Hepatocyte (in vitro differentiated cells): ENCODE measurements at regions not wholly inside any gene's neighbourhood (a gene's known extent, or its start where the extent isn't known, plus 50 kb on each side); places are given as distances from the start of the nearest gene placed in this dataset.

Source experiments
- DNase-seq: peaks from one replicate; pipeline ENCODE4 v3.0.0-alpha.2; 2016; ENCODE audit warnings: low spot score
- H2AFZ ChIP-seq: fragments of 200-600 bp; sonication (generic); 2 replicates; pipeline ENCODE4 v1.6.0; 2016; ENCODE audit warnings: antibody characterized with exemption, mild to moderate bottlenecking
- H3K27ac ChIP-seq: fragments of 200-600 bp; sonication (generic); 2 replicates; pipeline ENCODE4 v1.5.1; 2016; ENCODE audit warnings: mild to moderate bottlenecking
- H3K27me3 ChIP-seq: fragments of 200-600 bp; sonication (generic); 2 replicates; pipeline ENCODE4 v1.6.1; 2016
- H3K36me3 ChIP-seq: fragments of 200-600 bp; sonication (generic); replicated peaks from 2 replicates; pipeline ENCODE4 v1.5.1; 2016; ENCODE audit warnings: low read depth; ENCODE audit not compliant: insufficient read depth
- H3K4me1 ChIP-seq: fragments of 200-600 bp; sonication (generic); 2 replicates; pipeline ENCODE4 v1.5.1; 2016; ENCODE audit warnings: mild to moderate bottlenecking, moderate library complexity; ENCODE audit not compliant: insufficient read depth
- H3K4me2 ChIP-seq: fragments of 200-600 bp; sonication (generic); 2 replicates; pipeline ENCODE4 v1.6.0; 2016
- H3K4me3 ChIP-seq: fragments of 200-600 bp; sonication (generic); 2 replicates; pipeline ENCODE4 v1.5.1; 2016; ENCODE audit warnings: mild to moderate bottlenecking
- H3K79me2 ChIP-seq: fragments of 200-600 bp; sonication (generic); 2 replicates; pipeline ENCODE4 v1.6.0; 2017; ENCODE audit warnings: mild to moderate bottlenecking
- H3K9me2 ChIP-seq: fragments of 200-600 bp; sonication (generic); replicated peaks from 2 replicates; pipeline ENCODE4 v1.6.0; 2017; ENCODE audit warnings: mild to moderate bottlenecking; ENCODE audit not compliant: insufficient read depth
- H3K9me3 ChIP-seq: fragments of 200-600 bp; sonication (generic); 2 replicates; pipeline ENCODE4 v1.5.1; 2016; ENCODE audit warnings: low read depth, mild to moderate bottlenecking
- H4K20me1 ChIP-seq: fragments of 200-600 bp; sonication (generic); 2 replicates; pipeline ENCODE4 v1.6.0; 2016; ENCODE audit warnings: mild to moderate bottlenecking; ENCODE audit not compliant: insufficient read depth, poor library complexity, severe bottlenecking
- EZH2 ChIP-seq: fragments of 200-600 bp; sonication (generic); IDR thresholded peaks from 2 replicates; pipeline ENCODE4 v1.6.1; 2016; ENCODE audit warnings: antibody characterized with exemption, mild to moderate bottlenecking, borderline replicate concordance
- EZH2phosphoT487 ChIP-seq: fragments of 200-600 bp; sonication (generic); IDR thresholded peaks from one replicate; pipeline ENCODE4 v1.6.1; 2018; ENCODE audit warnings: antibody characterized with exemption, mild to moderate bottlenecking, low read depth, moderate library complexity; ENCODE audit not compliant: unreplicated experiment, severe bottlenecking
- WGBS: methylation state at CpG from one replicate; pipeline ENCODE4 v1.1.6; 2016; ENCODE audit warnings: low lambda C conversion rate; ENCODE audit errors: missing lambda C conversion rate; 5-methylcytosine and 5-hydroxymethylcytosine counted together
- TF ChIP-seq, protein P1 (sequence below): fragments of 200-600 bp; sonication (generic); IDR thresholded peaks from 2 replicates; pipeline ENCODE4 v1.5.1; 2016; ENCODE audit warnings: antibody characterized with exemption, mild to moderate bottlenecking; ENCODE audit not compliant: poor library complexity

DNA sequence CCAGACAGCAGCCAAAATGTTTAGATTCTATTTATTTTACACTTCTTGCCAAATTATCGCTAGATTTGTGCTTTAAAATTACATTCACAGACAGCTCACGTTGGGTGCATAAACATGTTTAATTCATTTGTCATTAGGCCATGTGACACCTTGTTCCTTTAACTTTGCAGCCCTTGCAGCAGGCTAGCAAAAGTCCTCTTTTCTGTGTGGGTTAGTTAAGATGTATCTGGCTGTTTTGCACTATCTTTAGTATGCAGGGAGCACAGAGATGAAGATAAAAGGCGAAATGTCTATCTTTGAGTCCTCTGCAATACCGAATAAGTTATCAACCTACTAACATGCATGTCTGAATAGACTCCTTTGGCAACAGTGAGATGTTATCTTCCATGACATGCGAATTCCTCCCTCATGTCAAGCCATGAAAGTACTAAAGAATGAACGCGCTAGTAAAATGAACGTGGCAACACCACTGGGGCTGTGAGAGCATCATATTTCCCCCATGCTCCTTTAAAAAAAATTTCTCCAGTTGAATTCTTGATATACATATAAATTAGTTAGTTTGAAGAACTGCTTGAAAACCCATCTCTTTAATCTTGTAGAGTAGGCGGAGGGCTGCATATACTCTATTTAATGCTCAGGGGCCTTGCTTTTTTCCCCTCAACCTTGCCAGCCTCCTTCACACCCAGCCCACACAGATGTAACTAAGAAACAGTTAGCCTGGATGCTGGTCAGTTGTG is 620.4 kb upstream of the NR2F2 start:
- no peak overlapping the region for H2AFZ ChIP-seq
- no peaks in the 10 kb centered on the region for H3K9me2 ChIP-seq
- H3K4me2 ChIP-seq, result no peak overlapping the region
- TF ChIP-seq, protein P1, sequence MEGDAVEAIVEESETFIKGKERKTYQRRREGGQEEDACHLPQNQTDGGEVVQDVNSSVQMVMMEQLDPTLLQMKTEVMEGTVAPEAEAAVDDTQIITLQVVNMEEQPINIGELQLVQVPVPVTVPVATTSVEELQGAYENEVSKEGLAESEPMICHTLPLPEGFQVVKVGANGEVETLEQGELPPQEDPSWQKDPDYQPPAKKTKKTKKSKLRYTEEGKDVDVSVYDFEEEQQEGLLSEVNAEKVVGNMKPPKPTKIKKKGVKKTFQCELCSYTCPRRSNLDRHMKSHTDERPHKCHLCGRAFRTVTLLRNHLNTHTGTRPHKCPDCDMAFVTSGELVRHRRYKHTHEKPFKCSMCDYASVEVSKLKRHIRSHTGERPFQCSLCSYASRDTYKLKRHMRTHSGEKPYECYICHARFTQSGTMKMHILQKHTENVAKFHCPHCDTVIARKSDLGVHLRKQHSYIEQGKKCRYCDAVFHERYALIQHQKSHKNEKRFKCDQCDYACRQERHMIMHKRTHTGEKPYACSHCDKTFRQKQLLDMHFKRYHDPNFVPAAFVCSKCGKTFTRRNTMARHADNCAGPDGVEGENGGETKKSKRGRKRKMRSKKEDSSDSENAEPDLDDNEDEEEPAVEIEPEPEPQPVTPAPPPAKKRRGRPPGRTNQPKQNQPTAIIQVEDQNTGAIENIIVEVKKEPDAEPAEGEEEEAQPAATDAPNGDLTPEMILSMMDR, result no peak
- TF ChIP-seq EZH2, result no peak
- 85% methylated on average over 9 of the region's 9 CpGs for WGBS
- H3K27ac ChIP-seq, result no peak overlapping the region
- no peaks in the 10 kb centered on the region for H3K4me1 ChIP-seq
- no peaks in the 10 kb centered on the region for H3K79me2 ChIP-seq
- H4K20me1 ChIP-seq, result no peaks in the 10 kb centered on the region
- H3K9me3 ChIP-seq, result no peaks in the 10 kb centered on the region
- H3K36me3 ChIP-seq, result no peaks in the 10 kb centered on the region
- no peak for DNase-seq
- H3K27me3 ChIP-seq, result no peaks in the 10 kb centered on the region
- H3K4me3 ChIP-seq, result no peak overlapping the region

DNA sequence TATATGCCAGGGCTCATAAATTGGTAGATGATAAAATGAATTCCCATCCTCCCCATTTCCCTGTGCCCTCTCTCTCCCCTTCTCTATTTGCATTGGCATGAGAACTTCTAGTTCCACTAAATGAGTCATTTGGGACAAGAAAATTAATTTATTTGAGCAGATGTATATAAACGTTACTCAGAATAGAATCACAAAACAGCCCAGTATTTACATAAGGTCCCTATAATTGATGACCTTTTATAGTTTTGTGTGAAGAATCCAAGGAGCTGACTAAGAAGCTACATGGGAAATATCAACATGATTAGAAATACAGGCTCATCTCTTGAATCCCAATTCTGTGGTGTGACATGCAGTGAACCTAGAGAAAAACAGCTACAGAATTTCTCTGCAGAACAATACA is 617.7 kb upstream of the NR2F2 start:
- H4K20me1 ChIP-seq, result no peaks in the 10 kb centered on the region
- WGBS, result 90% methylated on average over 1 of the region's 1 CpG
- no peak overlapping the region for H2AFZ ChIP-seq
- no peak overlapping the region for H3K4me2 ChIP-seq
- no peaks in the 10 kb centered on the region for H3K9me3 ChIP-seq
- no peaks in the 10 kb centered on the region for H3K36me3 ChIP-seq
- no peak overlapping the region for H3K4me3 ChIP-seq
- no peaks in the 10 kb centered on the region for H3K4me1 ChIP-seq
- H3K79me2 ChIP-seq, result no peaks in the 10 kb centered on the region
- H3K9me2 ChIP-seq, result no peaks in the 10 kb centered on the region
- H3K27me3 ChIP-seq, result no peaks in the 10 kb centered on the region
- DNase-seq, result no peak
- no peak overlapping the region for H3K27ac ChIP-seq
- TF ChIP-seq EZH2, result no peak
- TF ChIP-seq EZH2phosphoT487, result no peak
- TF ChIP-seq, protein P1, result no peak

DNA sequence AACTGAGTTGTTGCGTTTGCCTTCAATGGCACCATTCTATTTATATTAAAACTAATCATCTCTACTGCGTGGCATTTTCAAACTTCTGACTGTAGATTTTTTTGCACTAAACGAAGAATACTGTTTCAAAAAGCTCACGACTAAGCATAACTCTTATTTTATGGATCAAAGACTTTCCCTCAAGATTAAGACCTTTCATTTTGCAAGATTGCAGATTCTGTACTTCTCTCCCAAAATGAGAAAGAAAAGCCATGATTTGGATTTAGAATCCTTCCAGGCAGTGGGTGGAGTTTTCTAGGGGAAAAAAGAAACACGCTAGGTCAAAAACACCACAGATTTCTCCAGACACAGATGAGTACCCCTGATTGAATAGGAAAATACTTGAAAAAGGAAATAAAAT is 617.2 kb upstream of the NR2F2 start:
- H3K4me3 ChIP-seq, result no peak overlapping the region
- WGBS, result 76% methylated on average over 5 of the region's 5 CpGs
- H3K36me3 ChIP-seq, result no peaks in the 10 kb centered on the region
- no peaks in the 10 kb centered on the region for H3K27me3 ChIP-seq
- H3K4me1 ChIP-seq, result no peaks in the 10 kb centered on the region
- H4K20me1 ChIP-seq, result no peaks in the 10 kb centered on the region
- H3K4me2 ChIP-seq, result no peak overlapping the region
- H3K27ac ChIP-seq, result no peak overlapping the region
- TF ChIP-seq, protein P1, result no peak
- TF ChIP-seq EZH2 (no peak), EZH2phosphoT487 (no peak)
- H3K9me3 ChIP-seq, result no peaks in the 10 kb centered on the region
- H2AFZ ChIP-seq, result no peak overlapping the region
- H3K79me2 ChIP-seq, result no peaks in the 10 kb centered on the region
- no peak for DNase-seq
- no peaks in the 10 kb centered on the region for H3K9me2 ChIP-seq
